HCT116 (cell line): ENCODE measurements at regions not wholly inside any gene's neighbourhood (a gene's known extent, or its start where the extent isn't known, plus 50 kb on each side); places are given as distances from the start of the nearest gene placed in this dataset.

Experiments used
- ATAC-seq: fragments of 200-7000 bp; cut with Tn5 transposase; 2 replicates; pipeline ENCODE4 v1.9.1; 2020; ENCODE audit warnings: mild to moderate bottlenecking, moderate library complexity
- BruUV-seq: library from RNA; stranded (reverse); fragments of 400-500 nt; replicated peaks from 2 replicates; lab custom pipeline; 2021; lab: Mats Ljungman, UMichigan
- CTCF ChIA-PET: fragments of 300-600 bp; sonication (Branson Sonifier 250); formaldehyde crosslinking; loops from one replicate; lab custom pipeline; 2021; ENCODE audit warnings: antibody characterized with exemption; lab: Charles Lee
- POLR2A ChIA-PET: fragments of 300-600, 350-600 bp; sonication (Branson Sonifier 250); formaldehyde crosslinking; loops from one replicate; lab custom pipeline; 2021; ENCODE audit warnings: antibody characterized with exemption; lab: Charles Lee
- RAD21 ChIA-PET, 2 experiments: fragments of 300-600 bp; sonication (Branson Sonifier 250); formaldehyde crosslinking; loops; one replicate each; lab custom pipeline; 2023; ENCODE audit warnings: low total read pairs in 2 of 2; ENCODE audit not compliant: uncharacterized antibody in 2 of 2, unreplicated experiment in 2 of 2, low non-redundant PET in 1 of 2; lab: Charles Lee
- DNase-seq: peaks from one replicate; pipeline ENCODE4 v3.0.0-alpha.2; 2010; ENCODE audit warnings: low read depth, low spot score
- H2AFZ ChIP-seq: fragments of 200-600 bp; shearing (Covaris generic), sonication (generic); 2 replicates; pipeline ENCODE4 v1.6.1; 2017; ENCODE audit warnings: low read depth, mixed run types, mixed read lengths, antibody characterized with exemption, low read length; ENCODE audit not compliant: poor library complexity, severe bottlenecking
- H3K27ac ChIP-seq: 2 replicates; pipeline ENCODE4 v1.5.1; 2012; ENCODE audit warnings: low read depth, low read length
- H3K27me3 ChIP-seq: fragments of 200-600 bp; sonication (generic); 2 replicates; pipeline ENCODE4 v1.6.1; 2016; ENCODE audit warnings: mixed run types, low read length, mixed read lengths; ENCODE audit not compliant: insufficient read depth
- H3K36me3 ChIP-seq, 2 experiments: fragments of 200-500 bp in 1 of 2; fragments of 200-600 bp in 1 of 2; sonication (Bioruptor generic) in 1 of 2; sonication (generic) in 1 of 2; 2 replicates each; pipeline versions ENCODE4 v1.5.1 to v1.6.1; 2014 to 2016; ENCODE audit warnings: low read length in 2 of 2, inconsistent platforms in 1 of 2, mixed read lengths in 1 of 2, mixed run types in 1 of 2; ENCODE audit not compliant: insufficient read depth in 2 of 2, control insufficient read depth in 1 of 2
- H3K4me1 ChIP-seq, 2 experiments: fragments of 200-600 bp in 1 of 2; sonication (generic) in 1 of 2; 2 replicates each; pipeline versions ENCODE4 v1.5.1 to v1.6.1; 2012 to 2017; ENCODE audit warnings: low read length in 2 of 2, inconsistent platforms in 1 of 2, mild to moderate bottlenecking in 1 of 2, mixed read lengths in 1 of 2, mixed run types in 1 of 2, moderate library complexity in 1 of 2; ENCODE audit not compliant: insufficient read depth in 2 of 2, control insufficient read depth in 1 of 2
- H3K4me2 ChIP-seq: fragments of 200-600 bp; sonication (generic); 2 replicates; pipeline ENCODE4 v1.6.1; 2017; ENCODE audit warnings: mixed run types, low read length, mixed read lengths
- H3K4me3 ChIP-seq, 2 experiments: fragments of 200-600 bp in 1 of 2; sonication (generic) in 1 of 2; replicated peaks in 1 of 2; 2 replicates each; pipeline ENCODE4 v1.5.1; 2011 to 2016; ENCODE audit warnings: low read length in 2 of 2, control low read depth in 1 of 2, low read depth in 1 of 2, mild to moderate bottlenecking in 1 of 2, mixed read lengths in 1 of 2, mixed run types in 1 of 2
- H3K79me2 ChIP-seq: fragments of 200-600 bp; sonication (generic); 2 replicates; pipeline ENCODE4 v1.6.1; 2017; ENCODE audit warnings: mild to moderate bottlenecking, mixed run types, low read length, moderate library complexity, mixed read lengths; ENCODE audit not compliant: insufficient read depth
- H3K9ac ChIP-seq: fragments of 200-600 bp; sonication (generic); 2 replicates; pipeline ENCODE4 v1.6.1; 2016; ENCODE audit warnings: low read length, mixed read lengths
- H3K9me2 ChIP-seq: fragments of 200-600 bp; sonication (generic), shearing (Covaris generic); 2 replicates; pipeline ENCODE4 v1.6.1; 2017; ENCODE audit warnings: mixed run types, mild to moderate bottlenecking, moderate library complexity; ENCODE audit not compliant: insufficient read depth
- H3K9me3 ChIP-seq, 2 experiments: fragments of 200-500 bp in 1 of 2; fragments of 200-600 bp in 1 of 2; sonication (Bioruptor generic) in 1 of 2; sonication (generic) in 1 of 2; 2 replicates each; pipeline ENCODE4 v1.6.1; 2014 to 2017; ENCODE audit warnings: low read length in 2 of 2, mixed read lengths in 2 of 2, inconsistent platforms in 1 of 2, low read depth in 1 of 2, mild to moderate bottlenecking in 1 of 2, mixed run types in 1 of 2, moderate library complexity in 1 of 2; ENCODE audit not compliant: control insufficient read depth in 1 of 2, insufficient read depth in 1 of 2
- H4K20me1 ChIP-seq: fragments of 200-600 bp; sonication (generic), shearing (Covaris generic); 2 replicates; pipeline ENCODE4 v1.6.1; 2017; ENCODE audit warnings: mixed run types, mild to moderate bottlenecking, moderate library complexity; ENCODE audit not compliant: insufficient read depth
- CEBPB ChIP-seq: IDR thresholded peaks from 2 replicates; pipeline ENCODE4 v1.6.1; 2012; ENCODE audit warnings: low read depth
- EGR1 ChIP-seq: IDR thresholded peaks from 2 replicates; pipeline ENCODE4 v1.6.1; 2012; ENCODE audit warnings: low read depth
- EZH2phosphoT487 ChIP-seq: fragments of 200-600 bp; IDR thresholded peaks from 2 replicates; pipeline ENCODE4 v1.6.1; 2018; ENCODE audit warnings: antibody characterized with exemption, borderline replicate concordance
- FOSL1 ChIP-seq: IDR thresholded peaks from 2 replicates; pipeline ENCODE4 v1.6.1; 2012; ENCODE audit warnings: low read depth
- JUND ChIP-seq: IDR thresholded peaks from 2 replicates; pipeline ENCODE4 v1.6.1; 2012
- POLR2AphosphoS5 ChIP-seq: IDR thresholded peaks from 2 replicates; pipeline ENCODE4 v1.6.1; 2011; ENCODE audit warnings: mild to moderate bottlenecking, low read depth, low read length, moderate library complexity
- RAD21 ChIP-seq: IDR thresholded peaks from 2 replicates; pipeline ENCODE4 v1.6.1; 2012; ENCODE audit warnings: low read depth, mild to moderate bottlenecking
- SP1 ChIP-seq: IDR thresholded peaks from 2 replicates; pipeline ENCODE4 v1.6.1; 2012; ENCODE audit warnings: low read depth
- SRF ChIP-seq: IDR thresholded peaks from 2 replicates; pipeline ENCODE4 v1.6.1; 2012; ENCODE audit warnings: low read depth
- ZFX ChIP-seq: fragments of 450-650 bp; IDR thresholded peaks from 2 replicates; pipeline ENCODE4 v1.6.1; 2017
- ZNF274 ChIP-seq: fragments of 200-500 bp; sonication (Bioruptor generic); IDR thresholded peaks from 2 replicates; pipeline ENCODE4 v1.6.1; 2014; ENCODE audit warnings: mild to moderate bottlenecking, low read depth, low read length, inconsistent platforms
- intact Hi-C: fragments of 100-400 bp; cut with micrococcal nuclease; formaldehyde crosslinking; loops from 2 replicates; pipeline ENCODE4 v1.10.0; 2022
- TF ChIP-seq, protein P1 (sequence below): IDR thresholded peaks from 2 replicates; pipeline ENCODE4 v1.6.1; 2012
- TF ChIP-seq, protein P2 (sequence below): IDR thresholded peaks from 2 replicates; pipeline ENCODE4 v1.6.1; 2012
- TF ChIP-seq, protein P3 (sequence below), 3 experiments: fragments of 200-600 bp in 1 of 3; sonication (generic) in 1 of 3; IDR thresholded peaks in 2 of 3; conservative IDR thresholded peaks in 1 of 3; 2 replicates each; pipeline ENCODE4 v1.5.1; 2012 to 2017; ENCODE audit warnings: low read depth in 2 of 3, low read length in 2 of 3, antibody characterized with exemption in 1 of 3, borderline replicate concordance in 1 of 3, control low read depth in 1 of 3, mild to moderate bottlenecking in 1 of 3, mixed read lengths in 1 of 3, mixed run types in 1 of 3, moderate library complexity in 1 of 3; ENCODE audit not compliant: insufficient read depth in 1 of 3

DNA sequence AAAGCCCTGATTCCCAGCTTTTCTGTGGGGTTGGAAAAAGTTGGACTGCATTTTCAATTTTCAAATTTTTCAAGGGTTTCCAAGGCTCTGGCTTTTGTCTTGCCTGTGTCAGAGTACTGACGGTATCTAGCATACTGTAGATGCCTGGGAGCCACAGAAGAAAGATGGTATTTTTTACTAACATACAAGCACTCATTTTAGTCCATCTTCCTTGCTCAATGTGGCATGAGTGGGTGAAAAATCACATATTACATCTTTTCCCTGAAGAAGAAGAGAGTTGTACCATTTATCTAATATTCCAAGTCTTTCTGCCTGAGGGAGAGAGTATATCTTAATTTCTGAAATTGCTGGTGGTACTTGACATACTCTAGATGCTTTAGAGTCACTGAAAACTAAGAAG is 738.6 kb upstream of the ADGRL3 start:
- Histone ChIP-seq H3K4me2 (no peak overlapping the region), H3K27ac (no peak overlapping the region), H3K9ac (no peak overlapping the region), H2AFZ (no peak overlapping the region), H4K20me1 (no peaks in the 10 kb centered on the region), H3K9me2 (no peaks in the 10 kb centered on the region), H3K9me3 (peaks cover 0 to 10% of the 10 kb centered on the region in 2 experiments; a peak in 2 of 4 replicates), H3K27me3 (no peaks in the 10 kb centered on the region), H3K36me3 (no peaks in the 10 kb centered on the region), H3K79me2 (no peaks in the 10 kb centered on the region), H3K4me3 (no peak overlapping the region), H3K4me1 (no peaks in the 10 kb centered on the region)
- ChIA-PET POLR2A (no interaction called here), CTCF (no interaction called here), RAD21 (no interaction called here)
- DNase-seq (no peak), ATAC-seq (no peak)
- TF ChIP-seq EZH2phosphoT487 (no peak), RAD21 (no peak), JUND (no peak), FOSL1 (no peak), CEBPB (no peak)
- TF ChIP-seq, protein P1, sequence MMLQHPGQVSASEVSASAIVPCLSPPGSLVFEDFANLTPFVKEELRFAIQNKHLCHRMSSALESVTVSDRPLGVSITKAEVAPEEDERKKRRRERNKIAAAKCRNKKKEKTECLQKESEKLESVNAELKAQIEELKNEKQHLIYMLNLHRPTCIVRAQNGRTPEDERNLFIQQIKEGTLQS = no peak
- intact Hi-C loops = no loop called here
- no TSS peak for BruUV-seq

DNA sequence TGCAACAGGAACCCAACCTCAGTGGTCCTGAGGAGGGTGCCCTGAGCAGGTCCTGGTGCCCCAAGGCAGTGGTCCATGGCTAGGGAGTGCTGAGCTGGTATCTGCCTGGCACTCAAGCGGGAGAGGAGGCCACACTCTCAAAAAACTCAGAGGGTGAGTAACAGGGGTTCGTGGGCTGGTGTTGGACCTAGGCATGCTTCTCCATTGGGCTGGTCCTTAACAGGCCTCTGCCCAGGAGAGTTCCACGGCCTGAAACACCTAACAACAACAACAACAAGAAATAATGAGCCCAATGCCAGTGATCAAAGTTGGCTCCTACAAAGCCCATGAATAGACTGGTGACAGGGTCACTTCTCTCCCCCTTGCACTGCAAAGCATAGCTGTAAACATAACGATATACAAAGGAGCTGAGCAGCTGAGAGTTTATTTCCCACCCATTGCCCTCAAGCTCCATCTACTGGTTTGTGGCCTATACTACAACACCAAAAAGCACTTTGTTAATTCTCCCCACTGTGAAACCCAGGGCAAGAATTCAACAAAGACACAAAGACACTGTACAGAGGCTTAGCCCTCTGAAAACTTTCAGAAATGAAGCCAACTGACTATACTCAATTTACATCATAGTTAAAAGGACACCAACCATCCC is 736.1 kb upstream of the ADGRL3 start:
- ChIA-PET RAD21 (no interaction called here), CTCF (no interaction called here), POLR2A (no interaction called here)
- BruUV-seq = no TSS peak
- Histone ChIP-seq H3K9me3 (peaks cover 0 to 4% of the 10 kb centered on the region in 2 experiments; a peak in 2 of 4 replicates), H3K36me3 (no peaks in the 10 kb centered on the region), H3K27me3 (no peaks in the 10 kb centered on the region), H4K20me1 (no peaks in the 10 kb centered on the region), H3K4me2 (no peak overlapping the region), H3K27ac (no peak overlapping the region), H2AFZ (no peak overlapping the region), H3K79me2 (no peaks in the 10 kb centered on the region), H3K9ac (no peak overlapping the region), H3K4me3 (no peak overlapping the region), H3K9me2 (no peaks in the 10 kb centered on the region), H3K4me1 (no peaks in the 10 kb centered on the region)
- DNase-seq = no peak
- intact Hi-C loops = no loop called here
- ATAC-seq = no peak
- TF ChIP-seq SRF (no peak), POLR2AphosphoS5 (no peak), ZNF274 (no peak), RAD21 (0 out of 2 replicates have a peak, but pooled peaks have one; percentile 8), ZFX (no peak), SP1 (no peak), JUND (no peak), EGR1 (no peak), EZH2phosphoT487 (no peak)
- TF ChIP-seq, protein P2, sequence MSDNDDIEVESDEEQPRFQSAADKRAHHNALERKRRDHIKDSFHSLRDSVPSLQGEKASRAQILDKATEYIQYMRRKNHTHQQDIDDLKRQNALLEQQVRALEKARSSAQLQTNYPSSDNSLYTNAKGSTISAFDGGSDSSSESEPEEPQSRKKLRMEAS = no peak
- TF ChIP-seq, protein P3, sequence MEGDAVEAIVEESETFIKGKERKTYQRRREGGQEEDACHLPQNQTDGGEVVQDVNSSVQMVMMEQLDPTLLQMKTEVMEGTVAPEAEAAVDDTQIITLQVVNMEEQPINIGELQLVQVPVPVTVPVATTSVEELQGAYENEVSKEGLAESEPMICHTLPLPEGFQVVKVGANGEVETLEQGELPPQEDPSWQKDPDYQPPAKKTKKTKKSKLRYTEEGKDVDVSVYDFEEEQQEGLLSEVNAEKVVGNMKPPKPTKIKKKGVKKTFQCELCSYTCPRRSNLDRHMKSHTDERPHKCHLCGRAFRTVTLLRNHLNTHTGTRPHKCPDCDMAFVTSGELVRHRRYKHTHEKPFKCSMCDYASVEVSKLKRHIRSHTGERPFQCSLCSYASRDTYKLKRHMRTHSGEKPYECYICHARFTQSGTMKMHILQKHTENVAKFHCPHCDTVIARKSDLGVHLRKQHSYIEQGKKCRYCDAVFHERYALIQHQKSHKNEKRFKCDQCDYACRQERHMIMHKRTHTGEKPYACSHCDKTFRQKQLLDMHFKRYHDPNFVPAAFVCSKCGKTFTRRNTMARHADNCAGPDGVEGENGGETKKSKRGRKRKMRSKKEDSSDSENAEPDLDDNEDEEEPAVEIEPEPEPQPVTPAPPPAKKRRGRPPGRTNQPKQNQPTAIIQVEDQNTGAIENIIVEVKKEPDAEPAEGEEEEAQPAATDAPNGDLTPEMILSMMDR (IDR thresholded peaks at IDR 0.05 in 2 of 3, conservative IDR thresholded peaks at IDR 0.05 in 1 of 3; ENCODE audit: borderline replicate concordance in 1 of 3, insufficient read depth in 1 of 3, low read depth in 2 of 3, low read length in 2 of 3) = peak in 2 of 3 experiments; percentile 23 to 28; a peak in 3 of 6 replicates
